SK-N-SH treated with all-trans-retinoic acid at 6 μM for 48 hours (cell line): ENCODE measurements at regions not wholly inside any gene's neighbourhood (a gene's known extent, or its start where the extent isn't known, plus 50 kb on each side); places are given as distances from the start of the nearest gene placed in this dataset.

Experiments used
- ARNTL ChIP-seq: fragments of 450-650 bp; formaldehyde crosslinking; IDR thresholded peaks from 2 replicates; pipeline ENCODE4 v1.5.0; 2020; ENCODE audit warnings: low read depth, mild to moderate bottlenecking, moderate library complexity, borderline replicate concordance
- OSR1 ChIP-seq: fragments of 250-450 bp; sonication (Bioruptor Pico); IDR thresholded peaks from 2 replicates; pipeline ENCODE4 v1.8.0; 2022; ENCODE audit warnings: moderate library complexity, mild to moderate bottlenecking, inconsistent platforms
- PATZ1 ChIP-seq: fragments of 250-450 bp; sonication (Bioruptor Pico); IDR thresholded peaks from 2 replicates; pipeline ENCODE4 v1.8.0; 2020; ENCODE audit warnings: mild to moderate bottlenecking, moderate library complexity, borderline replicate concordance
- SNAI2 ChIP-seq: fragments of 250-450 bp; sonication (Bioruptor Pico); IDR thresholded peaks from 2 replicates; pipeline ENCODE4 v1.5.0; 2020; ENCODE audit warnings: mild to moderate bottlenecking, moderate library complexity
- TF ChIP-seq, protein P1 (sequence below): fragments of 250-450 bp; sonication (Bioruptor Pico); IDR thresholded peaks from 2 replicates; pipeline ENCODE4 v1.5.1; 2020; ENCODE audit warnings: low read depth, mild to moderate bottlenecking, moderate library complexity

- TF ChIP-seq ARNTL (CRISPR knock-in tag) (no peak), OSR1 (no peak), PATZ1 (no peak), SNAI2 (CRISPR knock-in tag) (no peak)
- TF ChIP-seq, protein P1, sequence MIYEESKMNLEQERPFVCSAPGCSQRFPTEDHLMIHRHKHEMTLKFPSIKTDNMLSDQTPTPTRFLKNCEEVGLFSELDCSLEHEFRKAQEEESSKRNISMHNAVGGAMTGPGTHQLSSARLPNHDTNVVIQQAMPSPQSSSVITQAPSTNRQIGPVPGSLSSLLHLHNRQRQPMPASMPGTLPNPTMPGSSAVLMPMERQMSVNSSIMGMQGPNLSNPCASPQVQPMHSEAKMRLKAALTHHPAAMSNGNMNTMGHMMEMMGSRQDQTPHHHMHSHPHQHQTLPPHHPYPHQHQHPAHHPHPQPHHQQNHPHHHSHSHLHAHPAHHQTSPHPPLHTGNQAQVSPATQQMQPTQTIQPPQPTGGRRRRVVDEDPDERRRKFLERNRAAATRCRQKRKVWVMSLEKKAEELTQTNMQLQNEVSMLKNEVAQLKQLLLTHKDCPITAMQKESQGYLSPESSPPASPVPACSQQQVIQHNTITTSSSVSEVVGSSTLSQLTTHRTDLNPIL (CRISPR knock-in tag), result no peak
Measured at GRCh38 chr7:79730971-79731370, 277.5 kb upstream of the MAGI2 start.
